ENCODE measurements at regions not wholly inside any gene's neighbourhood (a gene's known extent, or its start where the extent isn't known, plus 50 kb on each side); places are given as distances from the start of the nearest gene placed in this dataset.

DNA sequence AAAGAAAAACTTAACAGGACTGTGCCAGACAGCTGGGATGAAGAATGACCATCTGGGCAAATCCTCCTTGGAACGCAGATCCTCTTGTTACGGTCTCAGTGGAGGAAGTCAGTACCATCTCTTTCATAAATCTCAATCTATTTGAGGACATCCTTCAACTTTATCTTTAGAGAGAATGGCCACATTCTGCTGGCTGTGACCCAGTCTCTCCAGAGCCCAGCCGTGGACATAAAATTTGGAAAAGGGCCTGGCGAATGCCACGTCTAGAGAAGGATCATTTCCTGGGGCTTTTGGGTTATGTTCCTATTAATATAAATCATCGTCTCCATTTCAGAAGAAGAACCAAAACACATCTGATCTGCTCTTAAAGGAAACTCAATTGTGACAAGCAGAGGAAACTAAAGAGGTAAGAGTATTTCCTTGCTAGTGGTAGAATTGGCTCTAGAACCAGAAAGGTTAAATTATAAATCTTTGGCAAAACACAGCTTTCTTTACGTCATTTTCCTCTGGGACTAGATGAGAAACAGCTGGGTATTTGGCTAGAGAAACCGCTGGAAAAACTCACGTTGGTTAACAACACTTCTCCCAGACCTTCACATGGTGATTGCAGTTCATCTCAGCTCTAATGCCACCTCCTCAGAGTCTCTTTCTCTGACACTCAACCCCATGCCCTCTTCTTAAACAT lies 164.7 kb downstream of the CHIC2 start:
- ChIA-PET CTCF (no interaction called here), POLR2A (ENCODE audit: unreplicated experiment) (no interaction called here)
- no peak for TF ChIP-seq EZH2phosphoT487 (IDR thresholded peaks at IDR 0.05; ENCODE audit: borderline replicate concordance, low read length)
- no peak for TF ChIP-seq CTCF (conservative IDR thresholded peaks at IDR 0.05; ENCODE audit: low read depth, low read length)
- TF ChIP-seq EZH2 (IDR thresholded peaks at IDR 0.05; ENCODE audit: low read length, unreplicated experiment): no peak
- no peaks in the 10 kb centered on the region for H3K27me3 ChIP-seq (ENCODE audit: low read length)
- no peaks in the 10 kb centered on the region for H3K9me3 ChIP-seq (ENCODE audit: low read length)
- BruUV-seq (replicated peaks): no TSS peak
- H3K4me1 ChIP-seq (ENCODE audit: insufficient read depth, low read length): no peaks in the 10 kb centered on the region
- H3F3A ChIP-seq (ENCODE audit: low read length, unreplicated experiment): no peaks in the 10 kb centered on the region
- H3K4me2 ChIP-seq (ENCODE audit: low read length): no peak overlapping the region
- no peak overlapping the region for H3K4me3 ChIP-seq (ENCODE audit: low read length)
- ATAC-seq: no peak
- intact Hi-C loops (cut with micrococcal nuclease): loop anchor here (10.0 kb wide), 1 partner anchor 55 kb away; no protein-coding TSS in a partner anchor
- H4K20me1 ChIP-seq (ENCODE audit: low read length): no peaks in the 10 kb centered on the region
- H3K27ac ChIP-seq (ENCODE audit: low read length): no peak overlapping the region
- H2AFZ ChIP-seq (ENCODE audit: low read length): no peak overlapping the region
- H3K79me2 ChIP-seq (ENCODE audit: low read length): no peaks in the 10 kb centered on the region
- H3K9me2 ChIP-seq (replicated peaks; ENCODE audit: low read length): no peaks in the 10 kb centered on the region
- no peaks in the 10 kb centered on the region for H3K36me3 ChIP-seq (ENCODE audit: low read depth, low read length)
- no peak overlapping the region for H3K9ac ChIP-seq (ENCODE audit: low read length)
- DNase-seq: no peak

GRCh38 chr4:53895137-53895536 lies 169.3 kb downstream of the CHIC2 start:
- TF ChIP-seq EZH2 (IDR thresholded peaks at IDR 0.05; ENCODE audit: low read length, unreplicated experiment): no peak
- TF ChIP-seq EZH2phosphoT487 (IDR thresholded peaks at IDR 0.05; ENCODE audit: borderline replicate concordance, low read length): no peak
- TF ChIP-seq CTCF (conservative IDR thresholded peaks at IDR 0.05; ENCODE audit: low read depth, low read length): no peak
- H3K36me3 ChIP-seq (ENCODE audit: low read depth, low read length): no peaks in the 10 kb centered on the region
- DNase-seq (no peak), ATAC-seq (no peak)
- no peaks in the 10 kb centered on the region for H3K9me3 ChIP-seq (ENCODE audit: low read length)
- H3K9ac ChIP-seq (ENCODE audit: low read length): no peak overlapping the region
- intact Hi-C loops (cut with micrococcal nuclease): loop anchor here (10.0 kb wide), 1 partner anchor 50 kb away; no protein-coding TSS in a partner anchor
- no TSS peak for BruUV-seq (replicated peaks)
- H3F3A ChIP-seq (ENCODE audit: low read length, unreplicated experiment): no peaks in the 10 kb centered on the region
- POLR2A ChIA-PET (ENCODE audit: unreplicated experiment): no interaction called here
- no peaks in the 10 kb centered on the region for H3K27me3 ChIP-seq (ENCODE audit: low read length)
- H3K4me1 ChIP-seq (ENCODE audit: insufficient read depth, low read length): no peaks in the 10 kb centered on the region
- no peak overlapping the region for H3K4me3 ChIP-seq (ENCODE audit: low read length)
- no peaks in the 10 kb centered on the region for H3K9me2 ChIP-seq (replicated peaks; ENCODE audit: low read length)
- no peak overlapping the region for H3K27ac ChIP-seq (ENCODE audit: low read length)
- H3K4me2 ChIP-seq (ENCODE audit: low read length): no peak overlapping the region
- no peaks in the 10 kb centered on the region for H4K20me1 ChIP-seq (ENCODE audit: low read length)
- no peaks in the 10 kb centered on the region for H3K79me2 ChIP-seq (ENCODE audit: low read length)
- CTCF ChIA-PET: no interaction called here
- H2AFZ ChIP-seq (ENCODE audit: low read length): no peak overlapping the region

GRCh38 chr4:53890461-53890860 lies 173.9 kb downstream of the CHIC2 start:
- H3K9me2 ChIP-seq (replicated peaks; ENCODE audit: low read length): no peaks in the 10 kb centered on the region
- no peak overlapping the region for H3K9ac ChIP-seq (ENCODE audit: low read length)
- no peaks in the 10 kb centered on the region for H3F3A ChIP-seq (ENCODE audit: low read length, unreplicated experiment)
- H3K4me2 ChIP-seq (ENCODE audit: low read length): no peak overlapping the region
- no peak overlapping the region for H2AFZ ChIP-seq (ENCODE audit: low read length)
- H3K4me3 ChIP-seq (ENCODE audit: low read length): no peak overlapping the region
- no peaks in the 10 kb centered on the region for H3K79me2 ChIP-seq (ENCODE audit: low read length)
- ATAC-seq: no peak
- H3K4me1 ChIP-seq (ENCODE audit: insufficient read depth, low read length): no peaks in the 10 kb centered on the region
- no peak overlapping the region for H3K27ac ChIP-seq (ENCODE audit: low read length)
- TF ChIP-seq CTCF (conservative IDR thresholded peaks at IDR 0.05; ENCODE audit: low read depth, low read length) (no peak), EZH2phosphoT487 (IDR thresholded peaks at IDR 0.05; ENCODE audit: borderline replicate concordance, low read length) (no peak), EZH2 (IDR thresholded peaks at IDR 0.05; ENCODE audit: low read length, unreplicated experiment) (no peak)
- POLR2A ChIA-PET (ENCODE audit: unreplicated experiment): interaction anchor here (0.6 kb wide), 1 partner anchor 264 kb away, joined by 3 read pairs; no protein-coding TSS in a partner anchor
- BruUV-seq (replicated peaks): no TSS peak
- CTCF ChIA-PET: no interaction called here
- no peaks in the 10 kb centered on the region for H3K36me3 ChIP-seq (ENCODE audit: low read depth, low read length)
- H4K20me1 ChIP-seq (ENCODE audit: low read length): no peaks in the 10 kb centered on the region
- no peak for DNase-seq
- H3K27me3 ChIP-seq (ENCODE audit: low read length): no peaks in the 10 kb centered on the region
- intact Hi-C loops (cut with micrococcal nuclease): loop anchor here (10.0 kb wide), 1 partner anchor 46 kb away; no protein-coding TSS in a partner anchor
- no peaks in the 10 kb centered on the region for H3K9me3 ChIP-seq (ENCODE audit: low read length)
